ENCODE measurements at regions not wholly inside any gene's neighbourhood (a gene's known extent, or its start where the extent isn't known, plus 50 kb on each side); places are given as distances from the start of the nearest gene placed in this dataset.

DNA sequence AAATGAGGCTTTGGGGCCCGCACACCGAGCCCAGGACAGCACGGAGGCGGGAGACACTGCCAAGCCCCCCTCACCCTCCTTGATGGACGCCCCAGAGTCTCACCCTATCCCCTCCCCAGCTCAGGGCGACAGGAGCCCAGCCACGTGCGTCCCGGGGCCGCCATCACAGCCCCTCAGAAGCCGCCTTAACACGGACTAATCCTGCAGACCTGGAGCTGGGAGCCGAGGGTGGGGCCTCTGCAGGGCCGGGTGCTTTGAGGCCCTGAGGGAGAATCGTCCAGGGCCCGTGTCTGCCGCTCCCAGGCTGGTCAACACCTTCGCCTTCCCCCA, 79.7 kb upstream of the FBRSL1 start:
- TF ChIP-seq, protein P1, sequence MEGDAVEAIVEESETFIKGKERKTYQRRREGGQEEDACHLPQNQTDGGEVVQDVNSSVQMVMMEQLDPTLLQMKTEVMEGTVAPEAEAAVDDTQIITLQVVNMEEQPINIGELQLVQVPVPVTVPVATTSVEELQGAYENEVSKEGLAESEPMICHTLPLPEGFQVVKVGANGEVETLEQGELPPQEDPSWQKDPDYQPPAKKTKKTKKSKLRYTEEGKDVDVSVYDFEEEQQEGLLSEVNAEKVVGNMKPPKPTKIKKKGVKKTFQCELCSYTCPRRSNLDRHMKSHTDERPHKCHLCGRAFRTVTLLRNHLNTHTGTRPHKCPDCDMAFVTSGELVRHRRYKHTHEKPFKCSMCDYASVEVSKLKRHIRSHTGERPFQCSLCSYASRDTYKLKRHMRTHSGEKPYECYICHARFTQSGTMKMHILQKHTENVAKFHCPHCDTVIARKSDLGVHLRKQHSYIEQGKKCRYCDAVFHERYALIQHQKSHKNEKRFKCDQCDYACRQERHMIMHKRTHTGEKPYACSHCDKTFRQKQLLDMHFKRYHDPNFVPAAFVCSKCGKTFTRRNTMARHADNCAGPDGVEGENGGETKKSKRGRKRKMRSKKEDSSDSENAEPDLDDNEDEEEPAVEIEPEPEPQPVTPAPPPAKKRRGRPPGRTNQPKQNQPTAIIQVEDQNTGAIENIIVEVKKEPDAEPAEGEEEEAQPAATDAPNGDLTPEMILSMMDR (IDR thresholded peaks at IDR 0.05; ENCODE audit: insufficient read depth, low read depth, low read length), result no peak
- TF ChIP-seq EZH2 (IDR thresholded peaks at IDR 0.05; ENCODE audit: insufficient read depth, low read length), result no peak

Measured in astrocyte (in vitro differentiated cells and primary cell).